Urinary bladder (tissue), 3 donors: ENCODE measurements at regions not wholly inside any gene's neighbourhood (a gene's known extent, or its start where the extent isn't known, plus 50 kb on each side); places are given as distances from the start of the nearest gene placed in this dataset.
"Not testable (repeated sequence)": the region's sequence is repeated elsewhere in the genome, so short reads cannot be mapped to it uniquely, and the experiment has no call there.

Source experiments
- DNase-seq: peaks from one replicate; pipeline ENCODE4 v3.0.0-alpha.2; 2015; ENCODE audit errors: extremely low spot score
- H3K27ac ChIP-seq: one replicate; pipeline ENCODE4 v1.5.1; 2013; ENCODE audit warnings: low read depth, mild to moderate bottlenecking, moderate library complexity
- H3K36me3 ChIP-seq: one replicate; pipeline ENCODE4 v1.6.1; 2013; ENCODE audit warnings: mild to moderate bottlenecking, moderate library complexity; ENCODE audit not compliant: insufficient read depth
- H3K4me1 ChIP-seq: one replicate; pipeline ENCODE4 v1.6.1; 2013; ENCODE audit warnings: mild to moderate bottlenecking, moderate library complexity; ENCODE audit not compliant: insufficient read depth
- H3K4me3 ChIP-seq: one replicate; pipeline ENCODE4 v1.5.1; 2013; ENCODE audit warnings: low read depth, low read length
- WGBS: extraction: QIAGEN DNeasy Blood & Tissue Kit; methylation state at CpG from one replicate; pipeline ENCODE4 v1.1.7; 2013; 5-methylcytosine and 5-hydroxymethylcytosine counted together
- donor health status: healthy with polysubstance abuse.
- donor health status: healthy.

DNA sequence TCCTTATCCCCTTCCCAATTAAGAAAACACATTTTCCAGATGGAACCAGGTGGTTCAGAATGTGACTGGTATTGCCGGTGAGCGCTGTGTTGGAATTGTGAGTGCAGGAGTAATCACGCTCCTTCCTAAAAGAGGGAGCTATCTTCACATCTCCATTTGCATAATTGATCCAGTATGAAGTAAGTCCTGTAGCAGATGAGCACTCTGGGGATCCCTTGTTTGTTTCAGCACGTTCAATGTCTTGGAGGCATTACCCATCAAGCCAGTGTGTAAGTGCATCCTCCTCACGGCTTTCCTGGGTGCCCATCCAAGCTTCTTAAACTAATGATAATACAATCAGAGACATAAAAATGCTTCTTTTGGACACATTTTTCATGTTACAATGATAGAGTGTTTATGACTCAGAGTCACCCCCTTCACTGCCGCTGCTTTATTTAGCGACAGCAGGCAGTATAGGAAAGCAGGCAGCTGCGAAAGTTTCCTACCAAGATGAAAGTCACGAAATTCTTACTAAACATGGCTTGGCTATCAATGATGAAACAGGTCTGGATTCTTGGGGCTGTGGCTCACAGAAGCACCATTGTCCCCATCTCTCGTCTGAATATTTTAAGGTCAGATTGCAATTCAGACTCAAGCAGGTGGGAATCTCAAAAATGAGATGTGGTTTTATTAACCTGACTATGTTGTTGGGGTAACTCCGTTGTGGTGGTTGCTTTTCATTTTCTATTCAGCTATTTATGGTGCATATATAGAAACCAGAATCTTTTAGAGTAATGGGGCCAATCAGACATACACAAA lies 346.3 kb upstream of the MDFIC2 start:
- Histone ChIP-seq H3K27ac (no peak overlapping the region), H3K4me3 (no peak overlapping the region), H3K4me1 (no peaks in the 10 kb centered on the region), H3K36me3 (no peaks in the 10 kb centered on the region)
- WGBS: 80% methylated on average over 11 of the region's 11 CpGs
- no peak for DNase-seq

DNA sequence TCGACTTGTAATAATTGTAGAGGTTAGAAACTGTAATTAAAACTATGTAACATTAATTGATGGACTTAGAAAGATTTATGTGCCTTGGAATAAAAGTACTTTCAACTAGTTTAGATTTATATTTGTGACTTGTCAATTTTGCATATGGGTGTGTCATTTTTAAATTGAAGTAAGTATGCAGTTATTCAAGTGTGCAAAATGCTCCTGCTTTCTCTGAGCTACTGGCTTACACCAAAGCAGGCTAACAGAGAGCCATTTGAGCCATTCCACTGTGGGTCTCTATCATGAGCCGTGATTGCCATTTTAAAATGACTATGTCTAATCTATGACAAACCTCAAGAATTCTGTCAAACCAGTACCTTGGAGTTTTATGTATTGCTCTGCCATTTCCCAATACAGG lies 345.0 kb upstream of the MDFIC2 start:
- Histone ChIP-seq H3K36me3 (no peaks in the 10 kb centered on the region), H3K4me1 (no peaks in the 10 kb centered on the region), H3K4me3 (no peak overlapping the region), H3K27ac (no peak overlapping the region)
- no peak for DNase-seq
- 81% methylated on average over 2 of the region's 2 CpGs for WGBS

DNA sequence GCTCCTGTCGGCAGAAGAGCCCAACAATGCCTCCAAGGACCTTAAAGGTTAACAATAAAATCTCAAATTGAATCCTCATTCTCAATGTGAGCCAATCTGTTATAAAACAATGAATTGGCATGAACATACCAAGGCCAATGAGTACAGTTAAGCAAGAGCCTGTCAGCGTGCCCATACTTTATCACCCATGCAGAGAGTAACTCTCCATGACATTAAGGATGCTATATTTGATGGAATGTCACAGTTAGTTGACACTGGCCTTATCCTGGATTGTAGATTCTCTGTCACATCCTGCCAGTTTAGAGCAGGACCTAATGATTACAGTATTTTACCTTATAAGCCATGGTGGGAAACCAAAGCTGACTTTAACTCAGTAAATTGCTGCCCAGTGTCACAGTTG lies 335.4 kb upstream of the MDFIC2 start:
- WGBS: 86% methylated on average over 2 of the region's 2 CpGs
- Histone ChIP-seq H3K4me1 (no peaks in the 10 kb centered on the region), H3K36me3 (no peaks in the 10 kb centered on the region), H3K27ac (no peak overlapping the region), H3K4me3 (no peak overlapping the region)
- no peak for DNase-seq

DNA sequence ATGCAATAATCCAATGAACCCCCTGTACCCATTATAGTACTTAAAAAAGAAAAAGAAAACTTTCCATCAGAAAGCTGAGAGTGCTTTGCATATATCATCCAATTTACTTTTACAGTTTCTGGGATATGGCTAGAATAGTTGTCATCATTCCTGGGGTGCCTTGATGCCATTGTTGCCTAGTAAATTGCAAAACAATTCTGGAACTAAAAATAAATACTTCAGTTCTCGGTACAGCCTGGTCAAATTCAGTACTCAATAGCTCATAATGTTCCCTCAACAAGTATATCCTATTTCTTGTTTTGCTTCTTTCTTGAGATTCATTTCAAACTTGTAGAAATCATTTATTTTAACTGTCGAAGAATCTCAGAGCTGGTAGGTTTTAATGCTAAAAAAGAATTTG lies 334.7 kb upstream of the MDFIC2 start:
- Histone ChIP-seq H3K27ac (no peak overlapping the region), H3K4me1 (no peaks in the 10 kb centered on the region), H3K4me3 (no peak overlapping the region), H3K36me3 (no peaks in the 10 kb centered on the region)
- WGBS: 54% methylated on average over 2 of the region's 2 CpGs
- DNase-seq: no peak

DNA sequence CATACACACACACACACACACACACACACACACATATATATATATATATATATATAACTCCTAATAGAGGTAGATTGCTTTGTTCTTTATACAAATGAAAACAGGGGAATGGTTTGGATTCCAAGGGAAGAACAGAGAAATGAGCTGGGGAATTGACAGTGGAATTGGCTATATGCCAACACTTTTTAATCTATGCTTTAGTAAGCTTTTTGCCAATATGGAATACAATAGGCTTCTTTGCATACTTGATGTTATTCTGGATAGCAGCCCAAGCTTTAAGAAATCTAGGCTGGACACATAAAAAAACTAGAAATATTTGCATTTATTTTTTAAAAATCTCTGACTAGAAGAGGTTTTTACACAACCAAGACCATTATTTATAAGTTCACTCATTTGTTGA lies 334.2 kb upstream of the MDFIC2 start:
- H3K4me3 ChIP-seq: no peak overlapping the region
- H3K4me1 ChIP-seq: no peaks in the 10 kb centered on the region
- H3K27ac ChIP-seq: no peak overlapping the region
- no peaks in the 10 kb centered on the region for H3K36me3 ChIP-seq
- no peak for DNase-seq

DNA sequence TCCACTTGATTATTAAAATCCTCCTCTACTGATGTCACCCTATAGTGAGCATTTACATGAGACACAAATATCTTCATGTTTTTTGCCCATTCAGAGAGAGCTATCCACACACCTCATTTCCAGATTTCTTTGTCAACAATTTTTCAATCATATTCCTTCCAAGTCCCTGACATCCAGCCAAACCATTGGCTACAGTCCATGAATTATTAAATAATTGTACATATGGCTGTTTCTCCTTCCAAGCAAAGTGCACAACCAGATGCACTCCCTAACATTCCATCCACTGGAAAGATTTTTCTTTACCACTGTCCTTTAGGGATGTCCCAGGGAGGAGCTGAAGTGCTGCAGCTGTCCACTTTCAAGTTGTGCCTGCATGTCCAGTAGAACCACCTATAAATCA lies 328.0 kb upstream of the MDFIC2 start:
- H3K36me3 ChIP-seq: no peaks in the 10 kb centered on the region
- H3K4me3 ChIP-seq: no peak overlapping the region
- H3K4me1 ChIP-seq: no peaks in the 10 kb centered on the region
- no peak for DNase-seq
- H3K27ac ChIP-seq: no peak overlapping the region

DNA sequence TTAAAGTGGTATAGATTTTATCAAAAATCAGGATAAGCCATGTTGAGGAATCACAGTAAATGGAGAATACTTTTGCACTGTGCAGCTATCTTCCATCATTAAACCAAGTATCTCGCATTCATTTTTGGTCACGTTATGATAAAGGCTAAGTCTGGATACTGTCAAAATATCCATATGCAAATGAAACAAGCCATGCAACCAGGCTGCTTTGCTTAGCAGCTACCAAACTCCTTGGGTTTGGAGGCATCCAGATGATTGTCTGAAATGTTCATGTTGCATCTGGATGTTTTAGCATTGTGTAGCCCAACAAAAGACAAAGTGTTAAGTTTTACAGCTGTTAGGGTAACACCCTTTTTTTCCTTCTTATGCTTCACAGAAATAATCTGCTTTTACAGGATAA lies 322.9 kb upstream of the MDFIC2 start:
- no peak overlapping the region for H3K4me3 ChIP-seq
- H3K36me3 ChIP-seq: no peaks in the 10 kb centered on the region
- 42% methylated on average over 2 of the region's 2 CpGs for WGBS
- H3K27ac ChIP-seq: no peak overlapping the region
- no peak for DNase-seq
- H3K4me1 ChIP-seq: no peaks in the 10 kb centered on the region

DNA sequence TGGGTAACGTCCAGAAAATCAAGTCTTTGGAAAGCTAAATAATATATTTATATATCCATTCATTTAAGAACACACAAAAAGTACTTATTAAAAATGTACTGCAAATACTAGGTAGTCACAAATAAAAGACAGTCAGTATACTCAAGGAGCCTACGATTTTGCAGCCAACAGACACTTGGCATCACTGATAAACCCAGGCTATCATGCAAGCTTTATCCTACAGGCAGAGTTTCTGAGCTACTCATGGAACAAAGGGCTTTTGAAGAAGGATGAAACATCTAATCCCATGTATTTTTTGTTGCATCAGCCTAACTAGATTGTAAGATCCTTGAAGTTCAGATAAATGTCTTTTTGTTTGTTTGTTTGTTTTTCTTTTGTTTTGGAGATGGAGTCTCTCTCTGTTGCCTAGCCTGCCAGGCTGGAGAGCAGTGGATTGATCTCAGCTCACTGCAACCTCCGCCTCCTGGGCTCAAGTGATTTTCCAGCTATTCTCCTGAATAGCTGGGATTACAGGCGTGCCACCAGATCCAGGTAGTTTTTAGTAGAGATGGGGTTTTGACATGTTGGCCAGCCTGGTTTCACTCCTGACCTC lies 319.4 kb upstream of the MDFIC2 start:
- Histone ChIP-seq H3K27ac (no peak overlapping the region), H3K36me3 (no peaks in the 10 kb centered on the region), H3K4me1 (no peaks in the 10 kb centered on the region), H3K4me3 (no peak overlapping the region)
- 69% methylated on average over 4 of the region's 4 CpGs for WGBS
- no peak for DNase-seq

DNA sequence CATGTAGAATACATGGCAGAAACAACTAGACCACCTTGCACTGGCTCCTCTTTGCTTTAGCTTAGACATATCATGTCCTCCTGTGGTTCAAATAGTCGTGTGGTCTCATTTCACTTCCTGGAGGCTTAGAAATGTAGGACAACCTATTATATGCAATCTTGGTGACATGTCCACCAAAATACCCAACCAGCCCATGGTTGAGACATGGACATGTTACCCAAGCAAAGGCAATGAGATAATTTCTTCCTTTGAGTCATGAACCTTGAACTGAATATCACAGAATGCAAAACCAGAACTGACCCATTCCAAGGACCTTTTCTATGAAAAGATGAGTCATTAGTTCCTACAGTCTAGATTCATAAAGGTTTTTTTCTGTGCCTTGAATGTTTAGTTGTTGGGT lies 309.0 kb upstream of the MDFIC2 start:
- no peaks in the 10 kb centered on the region for H3K36me3 ChIP-seq
- H3K4me1 ChIP-seq: no peaks in the 10 kb centered on the region
- WGBS: 87% methylated on average over 1 of the region's 1 CpG
- no peak overlapping the region for H3K4me3 ChIP-seq
- no peak for DNase-seq
- H3K27ac ChIP-seq: no peak overlapping the region

DNA sequence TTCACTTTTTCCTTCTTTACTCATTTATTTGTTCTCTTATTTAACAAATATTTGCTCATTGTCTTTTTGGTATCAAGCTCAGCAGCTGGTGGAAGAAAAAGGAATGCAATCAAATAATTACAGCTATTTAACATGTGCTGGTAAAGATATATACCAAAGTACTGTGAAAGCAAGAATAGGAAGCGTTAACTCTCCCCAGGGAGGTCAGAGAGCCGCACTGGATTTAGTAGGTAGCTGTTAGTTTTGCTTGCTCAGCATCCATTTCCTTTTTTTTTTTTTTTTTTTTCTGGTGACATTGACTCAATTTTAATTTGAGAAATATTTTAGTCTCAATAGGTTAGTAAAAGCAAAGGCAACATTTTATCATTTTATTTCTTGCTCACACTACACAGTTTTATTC lies 308.5 kb upstream of the MDFIC2 start:
- Histone ChIP-seq H3K4me3 (no peak overlapping the region), H3K27ac (no peak overlapping the region), H3K4me1 (no peaks in the 10 kb centered on the region), H3K36me3 (no peaks in the 10 kb centered on the region)
- DNase-seq: no peak
- 71% methylated on average over 2 of the region's 2 CpGs for WGBS

DNA sequence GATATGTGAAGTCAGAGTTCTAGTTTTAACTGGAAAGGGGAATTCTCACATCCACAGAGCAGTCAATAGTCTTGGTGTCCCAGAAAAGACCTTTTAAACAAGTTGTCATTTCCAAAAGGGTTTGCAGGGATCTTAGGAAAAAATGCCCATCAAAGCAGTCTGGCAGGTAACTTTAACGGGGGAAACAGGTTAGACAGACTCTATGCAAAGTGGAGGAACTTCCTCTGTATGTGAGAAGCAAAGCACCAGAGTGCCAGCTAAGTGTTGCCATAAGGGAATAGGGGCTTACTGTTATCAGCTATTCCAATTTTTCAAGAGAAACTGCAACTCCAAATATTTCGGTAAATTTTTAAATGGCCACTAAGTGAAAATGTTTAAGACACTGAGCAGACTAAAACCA lies 307.9 kb upstream of the MDFIC2 start:
- no peak for DNase-seq
- 40% methylated on average over 2 of the region's 2 CpGs for WGBS

DNA sequence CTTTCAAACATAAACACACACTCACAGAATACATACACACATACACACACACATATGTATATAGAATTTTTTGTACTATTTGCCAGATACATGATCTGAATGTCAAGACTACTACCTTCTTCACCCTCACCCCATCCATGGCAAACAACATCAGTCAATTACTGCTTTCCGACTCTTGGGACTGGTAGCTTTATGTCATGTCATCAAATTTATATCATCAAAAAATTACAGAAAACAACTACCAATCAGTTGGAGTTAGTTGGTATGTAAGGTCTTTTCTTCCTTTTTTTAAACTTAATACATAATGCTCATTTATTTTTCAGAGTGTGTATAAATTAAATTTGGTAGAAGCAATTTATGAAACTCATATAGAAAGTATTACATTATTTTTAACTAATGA lies 305.7 kb upstream of the MDFIC2 start:
- Histone ChIP-seq H3K4me3 (no peak overlapping the region), H3K36me3 (no peaks in the 10 kb centered on the region), H3K4me1 (no peaks in the 10 kb centered on the region), H3K27ac (no peak overlapping the region)
- WGBS: 95% methylated on average over 1 of the region's 1 CpG
- no peak for DNase-seq

More for the DNA sequence above, 307.9 kb upstream of the MDFIC2 start:
- Histone ChIP-seq H3K27ac (no peak overlapping the region), H3K4me3 (no peak overlapping the region), H3K36me3 (no peaks in the 10 kb centered on the region), H3K4me1 (no peaks in the 10 kb centered on the region)

DNA sequence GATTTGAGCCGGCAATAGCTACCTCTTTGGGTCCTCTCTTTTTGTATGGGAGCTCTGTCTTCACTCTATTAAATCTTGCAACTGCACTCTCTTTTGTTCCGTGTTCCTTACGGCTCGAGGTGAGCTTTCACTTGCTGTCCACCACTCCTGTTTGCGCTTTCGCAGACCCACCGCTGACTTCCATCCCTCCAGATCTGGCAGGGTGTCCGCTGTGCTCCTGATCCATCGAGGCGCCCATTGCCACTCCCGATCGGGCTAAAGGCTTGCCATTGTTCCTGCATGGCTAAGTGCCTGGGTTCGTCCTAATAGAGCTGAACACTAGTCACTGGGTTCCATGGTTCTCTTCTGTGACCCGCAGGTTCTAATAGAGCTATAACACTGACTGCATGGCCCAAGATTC lies 304.9 kb upstream of the MDFIC2 start:
- not testable (repeated sequence) for H3K36me3 ChIP-seq, H3K4me1 ChIP-seq, H3K27ac ChIP-seq, H3K4me3 ChIP-seq, DNase-seq
- WGBS: 91% methylated on average over 14 of the region's 14 CpGs

DNA sequence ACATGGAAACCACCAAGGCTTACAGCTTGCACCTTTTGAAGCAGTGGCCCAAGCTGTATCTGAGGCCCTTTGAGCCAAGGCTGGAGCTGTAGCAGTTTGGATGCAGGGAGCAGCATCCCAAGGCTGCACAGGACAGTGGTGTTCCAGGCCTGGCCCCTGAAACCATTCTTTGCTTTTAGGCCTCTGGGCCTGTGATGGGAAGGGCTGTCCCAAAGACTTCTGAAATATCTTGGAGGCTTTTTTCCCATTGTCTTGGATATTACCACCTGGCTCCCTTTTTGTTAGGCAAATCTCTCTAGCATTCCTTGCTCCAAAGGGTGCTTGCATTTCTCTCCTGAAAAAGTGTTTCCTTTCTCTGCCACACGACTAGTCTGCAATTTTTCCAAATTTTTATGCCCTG lies 302.8 kb upstream of the MDFIC2 start:
- WGBS: 33% methylated on average over 1 of the region's 1 CpG
- no peak for DNase-seq
- no peak overlapping the region for H3K27ac ChIP-seq
- H3K4me1 ChIP-seq: no peaks in the 10 kb centered on the region
- no peaks in the 10 kb centered on the region for H3K36me3 ChIP-seq
- no peak overlapping the region for H3K4me3 ChIP-seq
